Smooth muscle cell (in vitro differentiated cells): ENCODE measurements at regions not wholly inside any gene's neighbourhood (a gene's known extent, or its start where the extent isn't known, plus 50 kb on each side); places are given as distances from the start of the nearest gene placed in this dataset.

ENCODE experiments used
- DNase-seq: peaks from one replicate; lab custom pipeline; 2025; ENCODE audit not compliant: unreplicated experiment; lab: John Stamatoyannopoulos, UW
- H2AFZ ChIP-seq: fragments of 200-600 bp; sonication (generic); 2 replicates; pipeline ENCODE4 v1.6.0; 2016; ENCODE audit warnings: antibody characterized with exemption, low read depth, mild to moderate bottlenecking
- H3F3A ChIP-seq: fragments of 200-600 bp; sonication (generic); 2 replicates; pipeline ENCODE4 v1.6.0; 2017; ENCODE audit warnings: antibody characterized with exemption, low read depth
- H3K27ac ChIP-seq: fragments of 200-600 bp; sonication (generic); 2 replicates; pipeline ENCODE4 v1.5.1; 2016; ENCODE audit warnings: low read depth, mild to moderate bottlenecking
- H3K27me3 ChIP-seq: fragments of 200-600 bp; sonication (generic); 2 replicates; pipeline ENCODE4 v1.6.1; 2016; ENCODE audit warnings: low read depth, mild to moderate bottlenecking
- H3K36me3 ChIP-seq: fragments of 200-600 bp; sonication (generic); 2 replicates; pipeline ENCODE4 v1.5.1; 2016; ENCODE audit warnings: low read depth
- H3K4me1 ChIP-seq: fragments of 200-600 bp; sonication (generic); 2 replicates; pipeline ENCODE4 v1.5.1; 2016; ENCODE audit warnings: low read depth
- H3K4me2 ChIP-seq: fragments of 200-600 bp; sonication (generic); 2 replicates; pipeline ENCODE4 v1.6.0; 2016; ENCODE audit warnings: mild to moderate bottlenecking
- H3K4me3 ChIP-seq: fragments of 200-600 bp; sonication (generic); 2 replicates; pipeline ENCODE4 v1.5.1; 2016; ENCODE audit warnings: mild to moderate bottlenecking
- H3K79me2 ChIP-seq: fragments of 200-600 bp; sonication (generic); 2 replicates; pipeline ENCODE4 v1.6.0; 2016; ENCODE audit warnings: low read depth, mild to moderate bottlenecking
- H3K9ac ChIP-seq: fragments of 200-600 bp; sonication (generic); 2 replicates; pipeline ENCODE4 v1.6.0; 2016; ENCODE audit warnings: low read depth
- H3K9me3 ChIP-seq: fragments of 200-600 bp; sonication (generic); replicated peaks from 2 replicates; pipeline ENCODE4 v1.5.1; 2016; ENCODE audit warnings: low read depth
- H4K20me1 ChIP-seq: fragments of 200-600 bp; sonication (generic); 2 replicates; pipeline ENCODE4 v1.6.0; 2016; ENCODE audit warnings: low read depth
- CTCF ChIP-seq: fragments of 200-600 bp; sonication (generic); IDR thresholded peaks from 2 replicates; pipeline ENCODE4 v1.5.1; 2017; ENCODE audit warnings: borderline replicate concordance, mild to moderate bottlenecking, antibody characterized with exemption; ENCODE audit not compliant: insufficient read depth, poor library complexity, severe bottlenecking
- WGBS: methylation state at CpG from one replicate; pipeline ENCODE4 v1.1.7; 2016; ENCODE audit warnings: low lambda C conversion rate; 5-methylcytosine and 5-hydroxymethylcytosine counted together

DNA sequence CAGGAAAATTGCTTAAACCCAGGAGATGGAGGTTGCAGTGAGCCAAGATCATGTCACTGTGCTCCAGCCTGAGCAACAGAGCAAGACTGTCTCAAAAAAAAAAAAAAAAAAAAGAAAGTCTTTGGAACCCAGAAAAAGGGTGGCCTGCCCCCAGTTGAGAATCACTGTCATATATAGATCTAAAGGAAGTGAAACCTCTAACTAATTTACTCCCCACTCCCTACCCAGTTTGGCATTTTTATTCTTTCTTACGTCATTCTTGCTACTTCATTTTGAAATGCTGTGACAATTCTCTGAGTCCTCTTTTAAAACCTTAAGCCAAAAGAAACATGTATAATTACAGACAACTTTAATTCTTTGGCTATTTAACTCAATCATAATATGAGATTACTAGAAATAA lies 254.8 kb downstream of the CDC5L start:
- Histone ChIP-seq H3K27me3 (no peaks in the 10 kb centered on the region), H3K27ac (no peak overlapping the region), H3K9me3 (no peaks in the 10 kb centered on the region), H2AFZ (no peak overlapping the region), H3K4me2 (no peak overlapping the region), H3K36me3 (no peaks in the 10 kb centered on the region), H3K4me3 (no peak overlapping the region), H3K79me2 (no peaks in the 10 kb centered on the region), H3F3A (no peaks in the 10 kb centered on the region), H4K20me1 (no peaks in the 10 kb centered on the region), H3K9ac (no peak overlapping the region), H3K4me1 (no peaks in the 10 kb centered on the region)
- no peak for DNase-seq
- TF ChIP-seq CTCF = no peak
- 100% methylated on average over 1 of the region's 1 CpG for WGBS

DNA sequence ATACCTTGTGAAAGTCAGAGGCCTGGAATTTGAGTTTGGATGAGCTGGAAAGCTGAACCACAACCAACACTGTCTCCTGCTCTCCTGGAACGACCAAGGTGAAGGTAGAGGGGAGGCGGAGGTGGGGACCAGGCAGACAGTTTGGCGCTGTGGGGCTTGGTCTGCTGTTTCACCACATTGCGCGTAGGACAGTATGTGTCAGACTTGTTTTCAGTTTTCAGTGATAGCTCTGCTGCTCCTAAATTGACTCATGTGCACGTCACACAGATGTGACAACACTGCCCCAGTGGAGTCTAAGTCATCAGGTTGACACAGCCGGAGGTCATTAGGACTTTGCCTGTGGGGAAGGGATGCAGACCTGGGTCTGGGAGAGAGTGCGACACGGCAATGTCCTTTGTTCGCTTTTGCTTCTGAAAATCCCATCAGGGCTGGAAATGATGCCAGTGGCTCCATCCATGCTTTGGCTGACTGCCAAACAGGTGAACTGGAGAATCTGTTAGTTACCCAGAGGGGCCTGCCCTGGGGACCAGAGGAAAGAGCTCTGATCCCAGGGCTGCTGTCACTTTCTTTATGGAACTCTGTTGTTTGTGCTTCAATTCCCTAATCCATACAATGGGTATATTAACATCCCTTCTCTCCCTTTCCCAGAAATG lies 255.5 kb downstream of the CDC5L start:
- no peaks in the 10 kb centered on the region for H4K20me1 ChIP-seq
- H3K9ac ChIP-seq = no peak overlapping the region
- H3K36me3 ChIP-seq = no peaks in the 10 kb centered on the region
- H3F3A ChIP-seq = no peaks in the 10 kb centered on the region
- no peaks in the 10 kb centered on the region for H3K9me3 ChIP-seq
- H3K4me2 ChIP-seq = no peak overlapping the region
- no peaks in the 10 kb centered on the region for H3K27me3 ChIP-seq
- H3K4me1 ChIP-seq = no peaks in the 10 kb centered on the region
- WGBS = 91% methylated on average over 10 of the region's 10 CpGs
- H3K4me3 ChIP-seq = no peak overlapping the region
- no peak for TF ChIP-seq CTCF
- H3K27ac ChIP-seq = no peak overlapping the region
- no peaks in the 10 kb centered on the region for H3K79me2 ChIP-seq
- no peak for DNase-seq
- no peak overlapping the region for H2AFZ ChIP-seq

DNA sequence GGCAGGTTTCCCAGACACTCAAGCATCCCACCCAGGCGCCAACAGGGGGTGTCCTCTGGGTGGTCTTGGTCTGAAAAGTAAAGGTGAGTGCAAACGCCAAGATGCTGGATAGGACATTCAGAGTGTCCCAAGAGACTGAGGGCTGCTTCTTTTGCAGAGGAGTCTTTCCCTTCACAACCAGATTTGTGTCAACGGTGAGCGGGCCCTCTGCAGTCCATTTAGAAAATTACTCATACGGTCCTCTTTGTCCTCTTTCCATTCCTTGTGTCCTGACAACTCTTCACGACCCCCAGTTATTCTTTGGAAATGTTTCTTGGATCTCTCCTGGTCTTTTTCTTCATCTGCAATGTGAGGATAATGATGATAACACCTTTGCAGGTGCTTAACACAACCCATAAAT lies 257.8 kb downstream of the CDC5L start:
- no peak overlapping the region for H3K4me2 ChIP-seq
- no peaks in the 10 kb centered on the region for H3K27me3 ChIP-seq
- H3K9me3 ChIP-seq = no peaks in the 10 kb centered on the region
- 78% methylated on average over 6 of the region's 6 CpGs for WGBS
- no peaks in the 10 kb centered on the region for H3F3A ChIP-seq
- no peaks in the 10 kb centered on the region for H3K4me1 ChIP-seq
- no peak overlapping the region for H3K9ac ChIP-seq
- H3K79me2 ChIP-seq = no peaks in the 10 kb centered on the region
- no peak for TF ChIP-seq CTCF
- H4K20me1 ChIP-seq = no peaks in the 10 kb centered on the region
- no peaks in the 10 kb centered on the region for H3K36me3 ChIP-seq
- no peak overlapping the region for H2AFZ ChIP-seq
- no peak overlapping the region for H3K4me3 ChIP-seq
- DNase-seq = no peak
- H3K27ac ChIP-seq = no peak overlapping the region

- TF ChIP-seq CTCF = no peak
- H2AFZ ChIP-seq = no peak overlapping the region
- H3K36me3 ChIP-seq = no peaks in the 10 kb centered on the region
- no peak overlapping the region for H3K4me3 ChIP-seq
- H3K9ac ChIP-seq = no peak overlapping the region
- H3F3A ChIP-seq = no peaks in the 10 kb centered on the region
- 76% methylated on average over 5 of the region's 5 CpGs for WGBS
- H4K20me1 ChIP-seq = no peaks in the 10 kb centered on the region
- H3K4me1 ChIP-seq = no peaks in the 10 kb centered on the region
- no peak for DNase-seq
- H3K9me3 ChIP-seq = no peaks in the 10 kb centered on the region
- H3K27ac ChIP-seq = no peak overlapping the region
- H3K79me2 ChIP-seq = no peaks in the 10 kb centered on the region
- H3K27me3 ChIP-seq = no peaks in the 10 kb centered on the region
- no peak overlapping the region for H3K4me2 ChIP-seq
These were observed 258.8 kb downstream of the CDC5L start for GRCh38 chr6:44646355-44646754.
